GM19328 (cell line): ENCODE measurements at regions not wholly inside any gene's neighbourhood (a gene's known extent, or its start where the extent isn't known, plus 50 kb on each side); places are given as distances from the start of the nearest gene placed in this dataset.

ENCODE experiments used
- ATAC-seq: cut with Tn5 transposase; IDR thresholded peaks from one replicate; pipeline ENCODE4 v1.9.1; 2021; ENCODE audit warnings: mild to moderate bottlenecking, moderate library complexity; ENCODE audit not compliant: unreplicated experiment

GRCh38 chr6:24051942-24052589 lies 73.9 kb upstream of the NRSN1 start:
- ATAC-seq: no peak

- no peak for ATAC-seq
Measured at GRCh38 chr6:24052590-24052961, 73.4 kb upstream of the NRSN1 start.

GRCh38 chr6:24053057-24053456 lies 73.0 kb upstream of the NRSN1 start:
- ATAC-seq: no peak

GRCh38 chr6:24054388-24054787 lies 71.6 kb upstream of the NRSN1 start:
- no peak for ATAC-seq

- ATAC-seq: no peak
Measured at GRCh38 chr6:24056567-24056966, 69.4 kb upstream of the NRSN1 start.

GRCh38 chr6:24057030-24057429 lies 69.0 kb upstream of the NRSN1 start:
- ATAC-seq: no peak

GRCh38 chr6:24060982-24061754 lies 64.8 kb upstream of the NRSN1 start:
- peak; percentile 87 for ATAC-seq

- no peak for ATAC-seq
Measured at GRCh38 chr6:24064106-24064505, 61.9 kb upstream of the NRSN1 start.

- ATAC-seq: no peak
Measured at GRCh38 chr6:24064832-24065231, 61.2 kb upstream of the NRSN1 start.

- ATAC-seq: no peak
Measured at GRCh38 chr6:24069526-24069925, 56.5 kb upstream of the NRSN1 start.

- no peak for ATAC-seq
Measured at GRCh38 chr6:24072038-24072746, 53.8 kb upstream of the NRSN1 start.

GRCh38 chr6:24076011-24076410 lies 50.0 kb upstream of the NRSN1 start:
- no peak for ATAC-seq
